Astrocyte (in vitro differentiated cells and primary cell): ENCODE measurements at regions not wholly inside any gene's neighbourhood (a gene's known extent, or its start where the extent isn't known, plus 50 kb on each side); places are given as distances from the start of the nearest gene placed in this dataset.

Experiments
- DNase-seq: peaks from one replicate; pipeline ENCODE4 v3.0.0-alpha.2; 2010; ENCODE audit warnings: low read depth
- FAIRE-seq: peaks from 2 replicates; lab custom pipeline; 2011; peaks lifted over from hg19 to GRCh38; lab: Jason Lieb, UNC
- H2AFZ ChIP-seq: 2 replicates; pipeline ENCODE4 v1.6.0; 2012; ENCODE audit warnings: low read depth, low read length, inconsistent platforms
- H3K27ac ChIP-seq: 2 replicates; pipeline ENCODE4 v1.5.1; 2011; ENCODE audit warnings: low read depth, low read length, inconsistent platforms
- H3K27me3 ChIP-seq: 2 replicates; pipeline ENCODE4 v1.6.0; 2011; ENCODE audit warnings: low read length, inconsistent platforms; ENCODE audit not compliant: insufficient read depth
- H3K36me3 ChIP-seq: 2 replicates; pipeline ENCODE4 v1.5.1; 2011; ENCODE audit warnings: low read length, inconsistent platforms; ENCODE audit not compliant: insufficient read depth
- H3K4me1 ChIP-seq: 2 replicates; pipeline ENCODE4 v1.5.1; 2011; ENCODE audit warnings: low read length, inconsistent platforms; ENCODE audit not compliant: insufficient read depth
- H3K4me2 ChIP-seq: 2 replicates; pipeline ENCODE4 v1.6.0; 2012; ENCODE audit warnings: low read length, inconsistent platforms
- H3K4me3 ChIP-seq: 2 replicates; pipeline ENCODE4 v1.5.1; 2011; ENCODE audit warnings: low read depth, mild to moderate bottlenecking, low read length, inconsistent platforms; ENCODE audit not compliant: insufficient read depth
- H3K79me2 ChIP-seq: 2 replicates; pipeline ENCODE4 v1.6.0; 2012; ENCODE audit warnings: mild to moderate bottlenecking, low read length, inconsistent platforms; ENCODE audit not compliant: insufficient read depth
- H3K9ac ChIP-seq: 2 replicates; pipeline ENCODE4 v1.6.0; 2012; ENCODE audit warnings: mild to moderate bottlenecking, low read length, inconsistent platforms
- H3K9me3 ChIP-seq: 2 replicates; pipeline ENCODE4 v1.5.1; 2012; ENCODE audit warnings: low read depth, mild to moderate bottlenecking, low read length, inconsistent platforms; ENCODE audit not compliant: insufficient read depth
- H4K20me1 ChIP-seq: 2 replicates; pipeline ENCODE4 v1.6.0; 2012; ENCODE audit warnings: low read length, inconsistent platforms; ENCODE audit not compliant: insufficient read depth
- H3K27ac Mint-ChIP-seq: one replicate; pipeline ENCODE4 v1.8.0; 2021; ENCODE audit warnings: mild to moderate bottlenecking, mixed read lengths; ENCODE audit not compliant: unreplicated experiment
- H3K27me3 Mint-ChIP-seq: one replicate; pipeline ENCODE4 v1.8.0; 2021; ENCODE audit warnings: low read depth, mixed read lengths; ENCODE audit not compliant: unreplicated experiment
- H3K36me3 Mint-ChIP-seq: one replicate; pipeline ENCODE4 v1.8.0; 2021; ENCODE audit warnings: low read depth, mixed read lengths; ENCODE audit not compliant: unreplicated experiment
- H3K4me1 Mint-ChIP-seq: one replicate; pipeline ENCODE4 v1.8.0; 2021; ENCODE audit warnings: low read depth, mixed read lengths; ENCODE audit not compliant: unreplicated experiment
- H3K4me3 Mint-ChIP-seq: one replicate; pipeline ENCODE4 v1.8.0; 2021; ENCODE audit warnings: mild to moderate bottlenecking, moderate library complexity, mixed read lengths; ENCODE audit not compliant: unreplicated experiment
- H3K9me3 Mint-ChIP-seq: one replicate; pipeline ENCODE4 v1.8.0; 2021; ENCODE audit warnings: mild to moderate bottlenecking, mixed read lengths; ENCODE audit not compliant: unreplicated experiment
- CTCF ChIP-seq: IDR thresholded peaks from 2 replicates; pipeline ENCODE4 v1.5.1; 2011; ENCODE audit warnings: low read depth, mild to moderate bottlenecking, inconsistent platforms, low read length, moderate library complexity; ENCODE audit not compliant: insufficient read depth
- EZH2 ChIP-seq: IDR thresholded peaks from 2 replicates; pipeline ENCODE4 v1.6.1; 2012; ENCODE audit warnings: mild to moderate bottlenecking, low read length, inconsistent platforms; ENCODE audit not compliant: insufficient read depth

- FAIRE-seq (no peak), DNase-seq (no peak)
- Mint-ChIP-seq H3K27ac (no peak overlapping the region), H3K4me1 (no peaks in the 10 kb centered on the region), H3K9me3 (peaks cover 13% of the 10 kb centered on the region), H3K36me3 (no peaks in the 10 kb centered on the region), H3K4me3 (no peak overlapping the region), H3K27me3 (peaks cover 5% of the 10 kb centered on the region)
- H3K4me3 ChIP-seq: no peak overlapping the region
- no peaks in the 10 kb centered on the region for H3K27me3 ChIP-seq
- H3K4me1 ChIP-seq: no peaks in the 10 kb centered on the region
- peaks cover 3% of the 10 kb centered on the region for H3K9me3 ChIP-seq
- H3K27ac ChIP-seq: no peak overlapping the region
- TF ChIP-seq EZH2: no peak
- TF ChIP-seq CTCF: no peak
- H4K20me1 ChIP-seq: no peaks in the 10 kb centered on the region
- H3K79me2 ChIP-seq: no peaks in the 10 kb centered on the region
- no peak overlapping the region for H2AFZ ChIP-seq
- no peaks in the 10 kb centered on the region for H3K36me3 ChIP-seq
- H3K4me2 ChIP-seq: no peak overlapping the region
- no peak overlapping the region for H3K9ac ChIP-seq
Measured at GRCh38 chr5:61897251-61897650, 408.8 kb upstream of the KIF2A start.

GRCh38 chr5:61901997-61902396 is 404.0 kb upstream of the KIF2A start:
- H3K9me3 Mint-ChIP-seq: peaks cover 1% of the 10 kb centered on the region
- Histone ChIP-seq H3K27ac (no peak overlapping the region), H3K4me1 (no peaks in the 10 kb centered on the region), H3K4me3 (no peak overlapping the region), H2AFZ (no peak overlapping the region), H3K27me3 (no peaks in the 10 kb centered on the region), H3K36me3 (no peaks in the 10 kb centered on the region), H3K9ac (no peak overlapping the region), H3K4me2 (no peak overlapping the region), H3K9me3 (peaks cover 3% of the 10 kb centered on the region), H3K79me2 (no peaks in the 10 kb centered on the region), H4K20me1 (no peaks in the 10 kb centered on the region)
- no peak for FAIRE-seq
- TF ChIP-seq CTCF (no peak), EZH2 (no peak)
- H3K27ac Mint-ChIP-seq: no peak overlapping the region
- H3K4me1 Mint-ChIP-seq: no peaks in the 10 kb centered on the region
- no peak for DNase-seq
- no peak overlapping the region for H3K4me3 Mint-ChIP-seq
- H3K27me3 Mint-ChIP-seq: peaks cover 5% of the 10 kb centered on the region
- no peaks in the 10 kb centered on the region for H3K36me3 Mint-ChIP-seq

- TF ChIP-seq EZH2 (no peak), CTCF (no peak)
- Mint-ChIP-seq H3K4me3 (no peak overlapping the region), H3K9me3 (peaks cover 1% of the 10 kb centered on the region), H3K4me1 (no peaks in the 10 kb centered on the region), H3K27me3 (peaks cover 4% of the 10 kb centered on the region), H3K36me3 (no peaks in the 10 kb centered on the region), H3K27ac (no peak overlapping the region)
- FAIRE-seq (no peak), DNase-seq (no peak)
- no peaks in the 10 kb centered on the region for H3K9me3 ChIP-seq
- no peaks in the 10 kb centered on the region for H3K27me3 ChIP-seq
- H3K36me3 ChIP-seq: no peaks in the 10 kb centered on the region
- H3K4me3 ChIP-seq: no peak overlapping the region
- no peak overlapping the region for H3K27ac ChIP-seq
- H4K20me1 ChIP-seq: no peaks in the 10 kb centered on the region
- no peak overlapping the region for H3K9ac ChIP-seq
- no peaks in the 10 kb centered on the region for H3K4me1 ChIP-seq
- no peak overlapping the region for H3K4me2 ChIP-seq
- no peaks in the 10 kb centered on the region for H3K79me2 ChIP-seq
- H2AFZ ChIP-seq: no peak overlapping the region
Measured at GRCh38 chr5:61904730-61905129, 401.3 kb upstream of the KIF2A start.
